HG03039 (cell line): ENCODE measurements at regions not wholly inside any gene's neighbourhood (a gene's known extent, or its start where the extent isn't known, plus 50 kb on each side); places are given as distances from the start of the nearest gene placed in this dataset.

Experiments
- ATAC-seq: cut with Tn5 transposase; IDR thresholded peaks from one replicate; pipeline ENCODE4 v1.9.1; 2021; ENCODE audit warnings: mild to moderate bottlenecking, moderate library complexity; ENCODE audit not compliant: unreplicated experiment

GRCh38 chr22:25365491-25366261 is 146.2 kb downstream of the CRYBB2 start:
- no peak for ATAC-seq

DNA sequence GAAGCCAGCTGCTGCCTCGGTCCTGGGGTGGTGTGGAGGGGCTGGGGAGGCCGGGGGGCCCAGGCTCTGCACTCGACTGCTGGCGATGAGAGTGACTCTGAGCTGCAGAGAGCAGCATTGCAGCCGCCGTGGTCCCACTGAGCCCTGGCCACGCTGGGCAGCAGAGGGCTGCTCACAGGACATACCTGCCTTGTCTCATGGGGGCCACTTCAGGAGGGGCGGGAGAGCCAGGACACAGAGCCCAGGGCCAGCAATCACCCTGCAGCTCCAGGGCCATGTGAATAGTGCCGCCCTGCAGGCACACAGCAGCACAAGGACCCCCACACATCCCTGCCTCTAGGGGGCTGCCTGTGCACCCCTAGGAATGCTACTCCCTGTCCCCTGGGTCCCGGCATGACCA is 147.0 kb downstream of the CRYBB2 start:
- ATAC-seq: no peak

GRCh38 chr22:25366876-25367466 is 147.5 kb downstream of the CRYBB2 start:
- no peak for ATAC-seq

- ATAC-seq: no peak
Observed at GRCh38 chr22:25367756-25368155, 148.3 kb downstream of the CRYBB2 start.

GRCh38 chr22:25368271-25368670 is 148.8 kb downstream of the CRYBB2 start:
- ATAC-seq: no peak

GRCh38 chr22:25369041-25369440 is 149.6 kb downstream of the CRYBB2 start:
- no peak for ATAC-seq

DNA sequence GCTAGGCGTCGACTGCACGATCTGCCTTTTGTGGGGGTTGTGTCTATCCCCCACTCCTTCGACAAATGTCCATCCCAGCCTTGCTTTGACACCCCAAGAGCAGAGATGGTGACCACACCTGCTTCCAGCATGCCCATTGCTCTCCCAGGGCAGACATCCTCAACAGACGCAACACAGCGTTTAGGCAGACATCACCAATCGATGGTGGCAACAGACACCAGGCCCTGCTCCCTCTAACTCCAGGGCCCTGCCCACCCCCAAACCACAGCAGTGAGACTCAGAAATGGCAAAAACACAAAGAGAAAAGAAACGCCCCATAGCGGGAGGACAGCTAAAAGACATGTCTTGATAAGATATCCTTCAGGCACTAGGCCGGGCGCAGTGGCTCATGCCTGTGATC is 150.9 kb downstream of the CRYBB2 start:
- no peak for ATAC-seq

DNA sequence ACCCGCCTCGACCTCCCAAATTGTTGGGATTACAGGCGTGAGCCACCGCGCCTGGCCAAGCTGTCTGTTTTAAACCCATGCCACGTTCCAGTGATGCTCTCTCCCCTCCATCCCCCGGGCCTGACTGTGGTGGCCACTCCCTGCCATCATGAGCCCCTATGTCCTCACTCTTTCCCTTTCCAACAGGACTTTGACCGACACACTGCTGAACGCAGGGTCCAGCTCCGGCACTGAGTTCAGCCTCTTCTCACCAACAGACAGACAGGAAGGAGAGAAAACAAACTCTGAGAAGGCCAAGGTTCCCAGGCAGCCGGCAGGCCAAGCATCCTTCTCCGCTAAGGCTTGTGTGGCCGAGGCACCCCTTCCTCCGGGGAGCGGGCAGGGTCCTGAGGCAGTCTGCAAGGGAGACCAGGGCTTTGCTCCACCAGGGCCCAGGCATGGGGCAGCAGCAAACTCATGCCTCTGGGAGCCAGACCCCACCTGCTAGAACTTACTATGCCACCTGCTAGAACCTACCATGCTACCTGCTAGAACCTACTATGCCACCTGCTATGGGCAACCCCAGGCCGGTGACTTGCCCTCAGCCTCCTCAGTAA is 152.7 kb downstream of the CRYBB2 start:
- no peak for ATAC-seq

DNA sequence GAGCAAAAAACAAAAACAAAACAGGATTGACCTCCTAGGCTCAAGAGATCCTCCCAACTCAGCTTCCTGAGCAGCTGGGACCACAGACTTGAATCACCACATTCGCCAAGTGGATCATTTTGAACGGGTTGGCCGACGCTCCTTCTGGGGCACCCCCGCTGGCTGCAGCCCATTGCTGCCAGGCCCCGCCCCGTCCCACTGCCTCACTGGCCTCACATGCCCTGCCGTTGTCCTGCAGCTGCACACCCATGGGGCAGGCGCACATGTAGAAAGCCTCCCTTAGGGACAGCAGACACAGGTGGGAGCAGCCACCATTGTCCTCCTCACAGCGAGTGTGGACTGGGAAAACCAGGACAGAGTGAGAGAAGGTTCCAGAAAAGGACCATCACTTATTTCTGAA is 154.5 kb downstream of the CRYBB2 start:
- no peak for ATAC-seq

- ATAC-seq: no peak
Observed at GRCh38 chr22:25374869-25375268, 155.4 kb downstream of the CRYBB2 start.

DNA sequence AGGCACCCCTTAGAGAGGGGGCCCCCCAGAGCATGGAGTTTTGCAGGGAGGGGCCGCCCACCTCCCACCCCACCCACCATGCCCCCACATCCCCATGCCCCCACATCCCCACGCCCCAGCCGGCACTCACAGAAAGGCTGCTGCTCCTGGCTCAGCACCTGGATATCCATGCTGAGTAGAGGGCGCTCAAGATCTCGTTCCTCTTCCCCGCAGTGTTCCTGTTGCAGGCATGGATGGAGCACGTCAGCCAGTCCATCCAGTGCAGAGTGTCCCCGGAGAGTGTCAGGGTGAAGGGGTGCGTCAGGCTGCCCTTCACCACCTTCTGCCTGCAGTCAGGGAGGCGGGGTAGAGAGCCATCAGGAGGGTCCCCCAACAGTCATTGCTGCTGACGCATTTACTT is 156.2 kb downstream of the CRYBB2 start:
- ATAC-seq: no peak

GRCh38 chr22:25377699-25378098 is 158.3 kb downstream of the CRYBB2 start:
- ATAC-seq: no peak

DNA sequence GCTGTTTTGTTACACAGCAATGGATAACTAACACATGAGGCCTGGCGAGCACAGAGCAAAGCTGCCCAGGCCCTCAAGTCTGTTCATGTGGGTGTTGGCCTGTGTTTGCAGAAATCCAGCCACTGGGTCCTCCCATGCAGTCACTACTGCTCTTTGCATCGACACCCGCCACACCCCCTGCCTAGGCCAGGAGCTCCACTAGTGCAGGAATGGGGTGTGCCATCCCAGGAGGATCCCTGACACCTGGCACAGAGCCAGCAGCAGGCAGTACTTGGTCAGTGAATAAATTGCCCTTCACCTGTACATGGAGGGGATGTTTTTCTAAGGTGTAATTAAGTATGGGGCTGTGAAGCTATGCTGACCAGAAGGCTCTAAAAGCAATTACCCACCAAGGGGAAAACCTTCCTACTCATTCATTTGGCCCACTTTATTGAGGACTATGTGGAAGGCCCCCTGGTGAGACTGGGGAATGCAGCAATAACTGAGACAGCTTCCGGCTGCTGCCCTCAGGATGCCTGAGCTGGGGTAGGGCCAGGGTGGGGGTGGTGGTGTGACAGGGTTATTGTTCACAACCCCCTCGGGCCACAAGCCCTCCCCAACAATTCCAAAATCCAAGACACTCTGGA is 160.8 kb downstream of the CRYBB2 start:
- ATAC-seq: no peak

GRCh38 chr22:25382762-25383161 is 163.3 kb downstream of the CRYBB2 start:
- ATAC-seq: no peak

- no peak for ATAC-seq
Observed at GRCh38 chr22:25383278-25383820, 163.9 kb downstream of the CRYBB2 start.

DNA sequence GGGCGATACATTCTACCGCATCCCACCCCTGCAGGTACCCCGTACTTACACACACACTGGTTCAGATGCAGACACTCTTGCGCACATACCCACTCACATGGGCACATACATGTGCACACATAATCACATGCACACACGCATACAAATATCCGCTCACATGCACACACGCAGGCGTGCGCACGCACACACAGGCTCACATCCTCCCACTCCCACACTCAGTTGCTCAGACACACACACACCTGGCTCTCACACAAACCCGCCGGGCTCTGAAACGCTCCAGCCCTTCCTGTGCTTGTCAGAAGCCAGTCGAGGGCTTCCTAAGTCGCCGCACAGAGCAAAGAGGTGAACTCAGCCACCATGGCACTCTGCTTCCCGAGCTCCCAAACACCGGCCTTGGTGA is 164.5 kb downstream of the CRYBB2 start:
- no peak for ATAC-seq

DNA sequence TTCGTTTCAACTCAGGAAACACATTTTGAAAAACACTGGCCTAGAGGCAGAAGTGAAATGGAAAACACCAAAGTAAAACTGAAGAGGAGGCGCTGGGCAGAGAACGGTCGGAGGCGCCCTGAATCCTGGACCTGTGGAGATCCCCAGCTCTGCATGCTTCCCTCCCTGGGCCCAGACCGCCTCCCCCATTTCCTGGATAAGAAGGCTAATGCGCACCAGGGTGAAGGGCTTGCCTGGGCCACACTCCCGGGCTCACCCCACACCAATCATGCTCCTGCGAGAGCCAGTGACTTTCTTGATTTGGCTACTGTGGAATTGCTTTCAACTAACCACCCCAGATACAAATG is 167.1 kb downstream of the CRYBB2 start:
- no peak for ATAC-seq

GRCh38 chr22:25388415-25388814 is 169.0 kb downstream of the CRYBB2 start:
- ATAC-seq: no peak

DNA sequence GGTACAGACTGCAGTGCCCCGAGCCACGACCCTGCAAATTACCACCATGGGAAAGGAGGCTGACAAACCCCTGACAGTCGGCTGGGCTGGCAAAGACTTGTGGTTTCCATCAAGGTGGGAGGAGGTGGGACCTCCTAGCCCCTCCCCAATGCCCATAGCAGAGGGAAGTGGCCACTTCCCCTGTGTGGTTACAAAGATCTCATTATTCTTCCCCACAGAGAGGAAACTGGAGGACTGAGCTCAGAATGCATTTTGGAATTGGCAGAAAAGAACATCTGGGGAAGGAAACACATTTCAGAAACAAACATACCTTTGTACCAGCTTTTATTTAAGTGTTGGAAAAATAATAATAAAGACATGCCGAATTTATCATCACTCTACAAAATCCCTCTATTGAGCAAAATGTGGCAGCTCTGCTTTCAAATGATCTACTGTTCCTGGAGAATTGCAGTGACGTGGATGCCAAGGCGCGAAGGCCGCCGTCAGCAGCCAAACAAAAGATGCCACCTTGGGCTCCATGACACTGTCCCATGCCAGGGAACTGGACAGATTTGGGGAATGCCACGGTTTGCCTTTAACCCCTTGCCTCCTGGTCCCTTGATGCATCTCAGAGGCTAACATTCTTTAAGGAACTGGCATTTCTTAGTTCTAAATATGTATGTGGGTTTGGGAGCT is 169.6 kb downstream of the CRYBB2 start:
- ATAC-seq: no peak

DNA sequence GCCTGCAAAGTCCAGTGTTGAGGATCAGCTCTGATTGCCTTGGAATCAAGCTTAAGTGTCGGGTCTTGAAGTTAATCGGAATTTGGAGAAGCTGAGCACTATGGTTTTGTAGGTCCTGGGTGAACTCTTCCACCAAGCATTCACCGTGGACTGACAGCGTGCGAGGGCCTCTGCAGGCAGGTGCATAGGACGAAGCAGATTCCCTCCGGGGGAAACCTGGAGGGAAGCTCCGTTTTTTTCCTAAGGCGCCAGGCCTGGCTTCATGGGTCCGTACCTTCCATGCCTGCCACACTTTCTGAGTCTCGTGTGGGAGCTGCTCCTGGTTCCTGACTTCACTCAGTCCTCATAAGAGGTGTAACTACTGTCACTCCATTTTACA is 170.1 kb downstream of the CRYBB2 start:
- no peak for ATAC-seq
